HCT116 (cell line): ENCODE measurements at regions not wholly inside any gene's neighbourhood (a gene's known extent, or its start where the extent isn't known, plus 50 kb on each side); places are given as distances from the start of the nearest gene placed in this dataset.

Experiments used
- ATAC-seq: fragments of 200-7000 bp; cut with Tn5 transposase; 2 replicates; pipeline ENCODE4 v1.9.1; 2020; ENCODE audit warnings: mild to moderate bottlenecking, moderate library complexity
- BruUV-seq: library from RNA; stranded (reverse); fragments of 400-500 nt; replicated peaks from 2 replicates; lab custom pipeline; 2021; lab: Mats Ljungman, UMichigan
- CTCF ChIA-PET: fragments of 300-600 bp; sonication (Branson Sonifier 250); formaldehyde crosslinking; loops from one replicate; lab custom pipeline; 2021; ENCODE audit warnings: antibody characterized with exemption; lab: Charles Lee
- POLR2A ChIA-PET: fragments of 300-600, 350-600 bp; sonication (Branson Sonifier 250); formaldehyde crosslinking; loops from one replicate; lab custom pipeline; 2021; ENCODE audit warnings: antibody characterized with exemption; lab: Charles Lee
- RAD21 ChIA-PET, 2 experiments: fragments of 300-600 bp; sonication (Branson Sonifier 250); formaldehyde crosslinking; loops; one replicate each; lab custom pipeline; 2023; ENCODE audit warnings: low total read pairs in 2 of 2; ENCODE audit not compliant: uncharacterized antibody in 2 of 2, unreplicated experiment in 2 of 2, low non-redundant PET in 1 of 2; lab: Charles Lee
- DNase-seq: peaks from one replicate; pipeline ENCODE4 v3.0.0-alpha.2; 2010; ENCODE audit warnings: low read depth, low spot score
- H2AFZ ChIP-seq: fragments of 200-600 bp; shearing (Covaris generic), sonication (generic); 2 replicates; pipeline ENCODE4 v1.6.1; 2017; ENCODE audit warnings: low read depth, mixed run types, mixed read lengths, antibody characterized with exemption, low read length; ENCODE audit not compliant: poor library complexity, severe bottlenecking
- H3K27ac ChIP-seq: 2 replicates; pipeline ENCODE4 v1.5.1; 2012; ENCODE audit warnings: low read depth, low read length
- H3K27me3 ChIP-seq: fragments of 200-600 bp; sonication (generic); 2 replicates; pipeline ENCODE4 v1.6.1; 2016; ENCODE audit warnings: mixed run types, low read length, mixed read lengths; ENCODE audit not compliant: insufficient read depth
- H3K36me3 ChIP-seq, 2 experiments: fragments of 200-500 bp in 1 of 2; fragments of 200-600 bp in 1 of 2; sonication (Bioruptor generic) in 1 of 2; sonication (generic) in 1 of 2; 2 replicates each; pipeline versions ENCODE4 v1.5.1 to v1.6.1; 2014 to 2016; ENCODE audit warnings: low read length in 2 of 2, inconsistent platforms in 1 of 2, mixed read lengths in 1 of 2, mixed run types in 1 of 2; ENCODE audit not compliant: insufficient read depth in 2 of 2, control insufficient read depth in 1 of 2
- H3K4me1 ChIP-seq, 2 experiments: fragments of 200-600 bp in 1 of 2; sonication (generic) in 1 of 2; 2 replicates each; pipeline versions ENCODE4 v1.5.1 to v1.6.1; 2012 to 2017; ENCODE audit warnings: low read length in 2 of 2, inconsistent platforms in 1 of 2, mild to moderate bottlenecking in 1 of 2, mixed read lengths in 1 of 2, mixed run types in 1 of 2, moderate library complexity in 1 of 2; ENCODE audit not compliant: insufficient read depth in 2 of 2, control insufficient read depth in 1 of 2
- H3K4me2 ChIP-seq: fragments of 200-600 bp; sonication (generic); 2 replicates; pipeline ENCODE4 v1.6.1; 2017; ENCODE audit warnings: mixed run types, low read length, mixed read lengths
- H3K4me3 ChIP-seq, 2 experiments: fragments of 200-600 bp in 1 of 2; sonication (generic) in 1 of 2; replicated peaks in 1 of 2; 2 replicates each; pipeline ENCODE4 v1.5.1; 2011 to 2016; ENCODE audit warnings: low read length in 2 of 2, control low read depth in 1 of 2, low read depth in 1 of 2, mild to moderate bottlenecking in 1 of 2, mixed read lengths in 1 of 2, mixed run types in 1 of 2
- H3K79me2 ChIP-seq: fragments of 200-600 bp; sonication (generic); 2 replicates; pipeline ENCODE4 v1.6.1; 2017; ENCODE audit warnings: mild to moderate bottlenecking, mixed run types, low read length, moderate library complexity, mixed read lengths; ENCODE audit not compliant: insufficient read depth
- H3K9ac ChIP-seq: fragments of 200-600 bp; sonication (generic); 2 replicates; pipeline ENCODE4 v1.6.1; 2016; ENCODE audit warnings: low read length, mixed read lengths
- H3K9me2 ChIP-seq: fragments of 200-600 bp; sonication (generic), shearing (Covaris generic); 2 replicates; pipeline ENCODE4 v1.6.1; 2017; ENCODE audit warnings: mixed run types, mild to moderate bottlenecking, moderate library complexity; ENCODE audit not compliant: insufficient read depth
- H3K9me3 ChIP-seq, 2 experiments: fragments of 200-500 bp in 1 of 2; fragments of 200-600 bp in 1 of 2; sonication (Bioruptor generic) in 1 of 2; sonication (generic) in 1 of 2; 2 replicates each; pipeline ENCODE4 v1.6.1; 2014 to 2017; ENCODE audit warnings: low read length in 2 of 2, mixed read lengths in 2 of 2, inconsistent platforms in 1 of 2, low read depth in 1 of 2, mild to moderate bottlenecking in 1 of 2, mixed run types in 1 of 2, moderate library complexity in 1 of 2; ENCODE audit not compliant: control insufficient read depth in 1 of 2, insufficient read depth in 1 of 2
- H4K20me1 ChIP-seq: fragments of 200-600 bp; sonication (generic), shearing (Covaris generic); 2 replicates; pipeline ENCODE4 v1.6.1; 2017; ENCODE audit warnings: mixed run types, mild to moderate bottlenecking, moderate library complexity; ENCODE audit not compliant: insufficient read depth
- REST ChIP-seq: IDR thresholded peaks from 2 replicates; pipeline ENCODE4 v1.6.1; 2012; ENCODE audit warnings: low read depth
- SP1 ChIP-seq: IDR thresholded peaks from 2 replicates; pipeline ENCODE4 v1.6.1; 2012; ENCODE audit warnings: low read depth
- SRF ChIP-seq: IDR thresholded peaks from 2 replicates; pipeline ENCODE4 v1.6.1; 2012; ENCODE audit warnings: low read depth
- TCF7L2 ChIP-seq: IDR thresholded peaks from 2 replicates; pipeline ENCODE4 v1.7.0; 2011; ENCODE audit warnings: borderline replicate concordance, inconsistent platforms; ENCODE audit not compliant: insufficient read depth, insufficient read length; ENCODE audit errors: extremely low read depth
- intact Hi-C: fragments of 100-400 bp; cut with micrococcal nuclease; formaldehyde crosslinking; loops from 2 replicates; pipeline ENCODE4 v1.10.0; 2022

GRCh38 chr2:59339837-59340207 is 1098.7 kb upstream of the FANCL start (continued):
- TF ChIP-seq TCF7L2: no peak
- no peak for TF ChIP-seq REST
- TF ChIP-seq SRF: no peak

DNA sequence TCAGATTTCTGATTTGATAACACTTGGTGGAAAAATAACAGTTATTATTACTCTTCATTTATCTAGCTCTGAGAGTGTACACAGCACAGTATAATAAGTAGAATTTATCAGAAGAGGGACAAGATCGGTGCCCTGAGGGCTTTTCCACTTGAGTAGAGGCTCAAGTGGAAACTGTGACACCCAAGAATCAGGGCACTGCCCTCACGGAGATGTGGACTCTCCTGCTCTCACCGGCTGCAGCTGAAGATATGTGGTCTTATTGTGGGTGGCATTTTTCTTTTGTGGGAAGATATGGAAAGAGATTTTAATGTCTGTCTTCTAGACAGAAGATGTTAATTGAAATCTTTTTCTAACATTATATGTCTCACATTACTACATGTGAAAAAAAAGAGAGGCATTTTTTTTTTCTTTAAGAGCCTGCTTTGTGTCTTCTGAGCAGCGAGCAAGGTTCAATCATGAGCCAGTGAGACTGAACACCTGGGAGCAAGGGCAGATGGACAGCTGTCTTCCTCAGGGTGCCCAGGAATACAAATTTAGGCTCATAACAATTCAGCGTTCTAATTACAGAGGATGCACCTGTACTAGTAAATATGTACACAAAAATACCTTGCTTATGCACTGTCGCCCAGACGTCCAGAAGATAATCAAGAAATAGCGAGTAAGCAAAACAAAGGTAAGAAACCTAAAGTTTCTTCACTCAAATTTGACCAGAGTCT is 1098.2 kb upstream of the FANCL start:
- no peaks in the 10 kb centered on the region for H3K79me2 ChIP-seq
- no peak overlapping the region for H3K4me2 ChIP-seq
- H3K9me3 ChIP-seq: no peaks in the 10 kb centered on the region; a peak in 2 of 4 replicates
- H3K4me1 ChIP-seq: no peaks in the 10 kb centered on the region
- H3K36me3 ChIP-seq: no peaks in the 10 kb centered on the region
- no peak overlapping the region for H3K4me3 ChIP-seq
- RAD21 ChIA-PET: no interaction called here
- no peaks in the 10 kb centered on the region for H3K27me3 ChIP-seq
- POLR2A ChIA-PET: no interaction called here
- no peak for DNase-seq
- no peaks in the 10 kb centered on the region for H3K9me2 ChIP-seq
- no peak for ATAC-seq
- H3K27ac ChIP-seq: no peak overlapping the region
- no peak overlapping the region for H3K9ac ChIP-seq
- CTCF ChIA-PET: no interaction called here
- H2AFZ ChIP-seq: no peak overlapping the region
- no TSS peak for BruUV-seq
- no peak for TF ChIP-seq SP1
- no peaks in the 10 kb centered on the region for H4K20me1 ChIP-seq
- intact Hi-C loops: no loop called here
